Kidney capillary endothelial cell (primary cell): ENCODE measurements at regions not wholly inside any gene's neighbourhood (a gene's known extent, or its start where the extent isn't known, plus 50 kb on each side); places are given as distances from the start of the nearest gene placed in this dataset.
"Not testable (repeated sequence)": the region's sequence is repeated elsewhere in the genome, so short reads cannot be mapped to it uniquely, and the experiment has no call there.

ENCODE experiments used
- DNase-seq: peaks from one replicate; pipeline ENCODE4 v3.0.0-alpha.2; 2018; ENCODE audit warnings: low spot score

- no peak for DNase-seq
Measured at GRCh38 chrX:1102786-1103185, 109.7 kb downstream of the CRLF2 start.

- DNase-seq, result not testable (repeated sequence)
Measured at GRCh38 chrX:1102221-1102620, 110.2 kb downstream of the CRLF2 start.

- no peak for DNase-seq
Measured at GRCh38 chrX:1099146-1099770, 113.2 kb downstream of the CRLF2 start.

GRCh38 chrX:1097328-1097727 is 115.1 kb downstream of the CRLF2 start:
- no peak for DNase-seq

- DNase-seq, result no peak
Measured at GRCh38 chrX:1094566-1095333, 117.7 kb downstream of the CRLF2 start.

- DNase-seq, result no peak
Measured at GRCh38 chrX:1093586-1094421, 118.6 kb downstream of the CRLF2 start.

- no peak for DNase-seq
Measured at GRCh38 chrX:1093121-1093520, 119.3 kb downstream of the CRLF2 start.

- no peak for DNase-seq
Measured at GRCh38 chrX:1086444-1087409, 125.7 kb downstream of the CRLF2 start.

GRCh38 chrX:1085871-1086270 is 126.6 kb downstream of the CRLF2 start:
- DNase-seq, result not testable (repeated sequence)

GRCh38 chrX:1084689-1085088 is 127.8 kb downstream of the CRLF2 start:
- DNase-seq, result no peak

GRCh38 chrX:1076871-1077651 is 135.4 kb downstream of the CRLF2 start:
- no peak for DNase-seq

- DNase-seq, result no peak
Measured at GRCh38 chrX:1075741-1076140, 136.7 kb downstream of the CRLF2 start.

- DNase-seq, result no peak
Measured at GRCh38 chrX:1075156-1075555, 137.3 kb downstream of the CRLF2 start.

- DNase-seq, result no peak
Measured at GRCh38 chrX:1074755-1075154, 137.7 kb downstream of the CRLF2 start.

- DNase-seq, result no peak
Measured at GRCh38 chrX:1074172-1074571, 138.3 kb downstream of the CRLF2 start.

GRCh38 chrX:1072637-1073377 is 139.6 kb downstream of the CRLF2 start:
- no peak for DNase-seq

- DNase-seq, result no peak
Measured at GRCh38 chrX:1071351-1071750, 141.1 kb downstream of the CRLF2 start.

GRCh38 chrX:1062351-1062750 is 150.1 kb downstream of the CRLF2 start:
- no peak for DNase-seq

- DNase-seq, result no peak
Measured at GRCh38 chrX:1060562-1060960, 151.9 kb downstream of the CRLF2 start.
